CD4-positive, alpha-beta T cell (primary cell): ENCODE measurements at regions not wholly inside any gene's neighbourhood (a gene's known extent, or its start where the extent isn't known, plus 50 kb on each side); places are given as distances from the start of the nearest gene placed in this dataset.

ENCODE experiments used
- ATAC-seq: fragments of 200-7000 bp; cut with Tn5 transposase; one replicate; pipeline ENCODE4 v1.10.0; 2022; ENCODE audit warnings: mild to moderate bottlenecking; ENCODE audit not compliant: poor library complexity
- CTCF ChIA-PET: fragments of 350-600 bp; sonication (Branson Sonifier 250); formaldehyde crosslinking; loops from one replicate; lab custom pipeline; 2021; ENCODE audit warnings: antibody characterized with exemption, inconsistent platforms; lab: Charles Lee
- POLR2A ChIA-PET: fragments of 350-600 bp; sonication (Branson Sonifier 250); formaldehyde crosslinking; loops from one replicate; lab custom pipeline; 2021; ENCODE audit warnings: antibody characterized with exemption, inconsistent platforms; lab: Charles Lee
- DNase-seq, 14 experiments: peaks; one replicate each; pipeline ENCODE4 v3.0.0-alpha.2; 2013 to 2020; ENCODE audit warnings: mixed read lengths in 2 of 14
- H3K27ac ChIP-seq, 2 donors: one replicate each; pipeline versions ENCODE4 v1.5.1 to v1.7.0; 2013; ENCODE audit warnings: low read length in 2 of 2, low read depth in 1 of 2, mild to moderate bottlenecking in 1 of 2
- H3K27me3 ChIP-seq, 2 experiments: 1 replicate in 1 of 2; 2 replicates in 1 of 2; pipeline versions ENCODE4 v1.6.1 to v1.7.0; 2013; ENCODE audit warnings: low read length in 2 of 2, control low read depth in 1 of 2, mild to moderate bottlenecking in 1 of 2, moderate library complexity in 1 of 2; ENCODE audit not compliant: insufficient read depth in 2 of 2, control insufficient read depth in 1 of 2
- H3K36me3 ChIP-seq: one replicate; pipeline ENCODE4 v1.6.1; 2013; ENCODE audit warnings: low read length, control low read depth; ENCODE audit not compliant: insufficient read depth
- H3K4me1 ChIP-seq: one replicate; pipeline ENCODE4 v1.6.1; 2013; ENCODE audit warnings: low read length, control low read depth; ENCODE audit not compliant: insufficient read depth
- H3K4me3 ChIP-seq: one replicate; pipeline ENCODE4 v1.5.1; 2013; ENCODE audit warnings: mild to moderate bottlenecking, low read length, moderate library complexity
- H3K9me3 ChIP-seq, 2 experiments: 1 replicate in 1 of 2; 2 replicates in 1 of 2; pipeline versions ENCODE4 v1.6.1 to v1.7.0; 2013; ENCODE audit warnings: low read length in 2 of 2, mild to moderate bottlenecking in 2 of 2, control low read depth in 1 of 2, moderate library complexity in 1 of 2; ENCODE audit not compliant: control insufficient read depth in 1 of 2, insufficient read depth in 1 of 2
- H3K27ac Mint-ChIP-seq: one replicate; pipeline ENCODE4 v1.8.0; 2020; ENCODE audit warnings: mixed read lengths
- H3K27me3 Mint-ChIP-seq: one replicate; pipeline ENCODE4 v1.8.0; 2021; ENCODE audit warnings: mixed read lengths
- H3K36me3 Mint-ChIP-seq: one replicate; pipeline ENCODE4 v1.8.0; 2021; ENCODE audit warnings: low read depth, mixed read lengths
- H3K4me1 Mint-ChIP-seq: one replicate; pipeline ENCODE4 v1.8.0; 2021; ENCODE audit warnings: low read depth, mixed read lengths
- H3K4me3 Mint-ChIP-seq: one replicate; pipeline ENCODE4 v1.8.0; 2020; ENCODE audit warnings: mild to moderate bottlenecking, mixed read lengths
- H3K9me3 Mint-ChIP-seq: one replicate; pipeline ENCODE4 v1.8.0; 2020; ENCODE audit warnings: mixed read lengths
- CTCF ChIP-seq: fragments of 200-600 bp; IDR thresholded peaks from one replicate; pipeline ENCODE4 v1.8.0; 2022; ENCODE audit warnings: antibody characterized with exemption, mild to moderate bottlenecking
- intact Hi-C, 2 experiments: fragments of 100-400 bp; cut with DNase I in 1 of 2; cut with micrococcal nuclease in 1 of 2; formaldehyde crosslinking; loops; one replicate each; pipeline versions ENCODE4 v1.15.1 to v1.9.0; 2023 to 2025; cut with DNase I, micrococcal nuclease

DNA sequence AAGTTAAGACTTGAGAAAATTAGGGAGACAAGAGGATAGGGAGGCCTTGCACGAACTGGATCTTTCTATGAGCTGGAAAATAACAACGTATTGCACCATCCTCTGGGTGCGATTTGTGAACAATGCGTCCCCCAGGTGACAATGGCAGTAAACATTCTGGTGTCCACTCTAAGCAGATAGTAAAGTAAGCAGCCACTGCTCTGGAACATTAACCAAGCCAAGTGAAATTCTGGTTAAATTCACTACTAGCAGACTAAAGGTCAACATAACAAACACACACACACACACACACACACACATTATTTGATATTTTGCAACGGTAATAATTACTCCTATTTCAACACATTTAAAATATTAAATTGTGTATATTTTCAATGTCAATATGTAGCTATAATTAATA is 242.2 kb upstream of the DCAF8L1 start:
- intact Hi-C loops = no loop called here
- no peak overlapping the region for H3K4me3 ChIP-seq
- DNase-seq (no peak), ATAC-seq (no peak)
- Mint-ChIP-seq H3K9me3 (peaks cover 3% of the 10 kb centered on the region), H3K27ac (no peak overlapping the region), H3K4me1 (no peaks in the 10 kb centered on the region), H3K36me3 (no peaks in the 10 kb centered on the region), H3K27me3 (no peaks in the 10 kb centered on the region), H3K4me3 (no peak overlapping the region)
- no peaks in the 10 kb centered on the region for H3K4me1 ChIP-seq
- POLR2A ChIA-PET = no interaction called here
- no peak overlapping the region for H3K27ac ChIP-seq
- H3K27me3 ChIP-seq = no peaks in the 10 kb centered on the region
- no peak for TF ChIP-seq CTCF
- no peaks in the 10 kb centered on the region for H3K9me3 ChIP-seq
- no peaks in the 10 kb centered on the region for H3K36me3 ChIP-seq
- CTCF ChIA-PET = no interaction called here

GRCh38 chrX:28205905-28206304 is 224.7 kb upstream of the DCAF8L1 start:
- no peak overlapping the region for H3K27ac ChIP-seq
- no peaks in the 10 kb centered on the region for H3K9me3 ChIP-seq
- H3K4me3 ChIP-seq = no peak overlapping the region
- POLR2A ChIA-PET = no interaction called here
- no peak for TF ChIP-seq CTCF
- ATAC-seq = no peak
- intact Hi-C loops = no loop called here
- DNase-seq = no peak
- Mint-ChIP-seq H3K4me3 (no peak overlapping the region), H3K9me3 (no peaks in the 10 kb centered on the region), H3K36me3 (no peaks in the 10 kb centered on the region), H3K4me1 (no peaks in the 10 kb centered on the region), H3K27me3 (no peaks in the 10 kb centered on the region), H3K27ac (no peak overlapping the region)
- no peaks in the 10 kb centered on the region for H3K27me3 ChIP-seq
- no peaks in the 10 kb centered on the region for H3K4me1 ChIP-seq
- no peaks in the 10 kb centered on the region for H3K36me3 ChIP-seq
- CTCF ChIA-PET = no interaction called here

DNA sequence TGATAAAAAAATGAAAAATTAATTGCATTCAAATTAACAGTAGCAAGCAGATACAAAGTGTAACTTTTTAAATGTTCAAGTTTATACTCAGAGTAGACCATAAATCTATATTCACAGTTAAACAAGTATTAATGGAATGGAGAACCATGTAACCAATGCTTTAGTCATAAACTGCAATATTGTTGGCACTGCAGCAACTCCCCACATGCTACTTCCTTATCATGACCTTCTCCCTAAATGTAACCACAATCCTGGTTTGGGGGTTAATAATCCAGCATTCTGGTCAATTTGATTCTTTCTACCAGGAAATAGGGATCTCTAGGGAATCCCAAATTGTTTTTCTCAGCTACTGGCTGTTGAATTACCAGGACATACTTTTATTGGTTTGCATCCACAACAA is 223.9 kb upstream of the DCAF8L1 start:
- ATAC-seq = no peak
- H3K27me3 ChIP-seq = no peaks in the 10 kb centered on the region
- no peak overlapping the region for H3K27ac Mint-ChIP-seq
- TF ChIP-seq CTCF = no peak
- no peaks in the 10 kb centered on the region for H3K4me1 Mint-ChIP-seq
- H3K27me3 Mint-ChIP-seq = no peaks in the 10 kb centered on the region
- H3K4me3 Mint-ChIP-seq = no peak overlapping the region
- CTCF ChIA-PET = no interaction called here
- H3K4me3 ChIP-seq = no peak overlapping the region
- intact Hi-C loops = no loop called here
- no peaks in the 10 kb centered on the region for H3K36me3 Mint-ChIP-seq
- POLR2A ChIA-PET = no interaction called here
- no peaks in the 10 kb centered on the region for H3K4me1 ChIP-seq
- H3K9me3 ChIP-seq = no peaks in the 10 kb centered on the region
- DNase-seq = no peak
- H3K27ac ChIP-seq = no peak overlapping the region
- H3K9me3 Mint-ChIP-seq = no peaks in the 10 kb centered on the region
- no peaks in the 10 kb centered on the region for H3K36me3 ChIP-seq
